Loucy (cell line): ENCODE measurements at regions not wholly inside any gene's neighbourhood (a gene's known extent, or its start where the extent isn't known, plus 50 kb on each side); places are given as distances from the start of the nearest gene placed in this dataset.

Experiments used
- H2AFZ ChIP-seq: fragments of 200-600 bp; sonication (generic); 2 replicates; pipeline ENCODE4 v1.6.0; 2016; ENCODE audit warnings: antibody characterized with exemption, mild to moderate bottlenecking, low read length, moderate library complexity
- H3F3A ChIP-seq: fragments of 200-600 bp; 2 replicates; pipeline ENCODE4 v1.6.0; 2016; ENCODE audit warnings: antibody characterized with exemption, low read depth, mild to moderate bottlenecking
- H3K27me3 ChIP-seq: fragments of 200-600 bp; sonication (generic); 2 replicates; pipeline ENCODE4 v1.6.1; 2014; ENCODE audit warnings: low read length, mild to moderate bottlenecking; ENCODE audit not compliant: insufficient read depth, poor library complexity, severe bottlenecking
- H3K36me3 ChIP-seq: fragments of 200-600 bp; sonication (generic); 2 replicates; pipeline ENCODE4 v1.6.1; 2016; ENCODE audit warnings: low read length; ENCODE audit not compliant: insufficient read depth
- H3K4me1 ChIP-seq: fragments of 200-600 bp; sonication (generic); 2 replicates; pipeline ENCODE4 v1.5.1; 2014; ENCODE audit warnings: low read length, mild to moderate bottlenecking; ENCODE audit not compliant: insufficient read depth, poor library complexity, severe bottlenecking
- H3K4me2 ChIP-seq: fragments of 200-600 bp; sonication (generic); 2 replicates; pipeline ENCODE4 v1.6.0; 2014; ENCODE audit warnings: antibody characterized with exemption, low read length, low read depth, mild to moderate bottlenecking; ENCODE audit not compliant: poor library complexity, severe bottlenecking
- H3K4me3 ChIP-seq: fragments of 200-600 bp; sonication (generic); 2 replicates; pipeline ENCODE4 v1.5.1; 2014; ENCODE audit warnings: low read length, mild to moderate bottlenecking, mixed read lengths; ENCODE audit not compliant: poor library complexity, severe bottlenecking
- H3K79me2 ChIP-seq: fragments of 200-600 bp; sonication (generic); 2 replicates; pipeline ENCODE4 v1.6.1; 2014; ENCODE audit warnings: low read length; ENCODE audit not compliant: insufficient read depth
- H3K9ac ChIP-seq: fragments of 200-600 bp; sonication (generic); 2 replicates; pipeline ENCODE4 v1.6.0; 2014; ENCODE audit warnings: mild to moderate bottlenecking, low read depth, low read length, moderate library complexity; ENCODE audit not compliant: poor library complexity, severe bottlenecking
- H3K9me2 ChIP-seq: fragments of 200-600 bp; sonication (generic); replicated peaks from 2 replicates; pipeline ENCODE4 v1.6.1; 2016; ENCODE audit warnings: low read depth, low read length, mixed read lengths
- H3K9me3 ChIP-seq: fragments of 200-600 bp; sonication (generic); 2 replicates; pipeline ENCODE4 v1.6.1; 2014; ENCODE audit warnings: mild to moderate bottlenecking, antibody characterized with exemption, low read length, low read depth; ENCODE audit not compliant: insufficient read depth
- H4K20me1 ChIP-seq: fragments of 200-600 bp; sonication (generic); 2 replicates; pipeline ENCODE4 v1.6.0; 2014; ENCODE audit warnings: antibody characterized with exemption, low read length, mild to moderate bottlenecking; ENCODE audit not compliant: insufficient read depth, poor library complexity, severe bottlenecking
- CTCF ChIP-seq: fragments of 200-600 bp; sonication (generic); conservative IDR thresholded peaks from 2 replicates; pipeline ENCODE4 v1.5.1; 2014; ENCODE audit warnings: mild to moderate bottlenecking, antibody characterized with exemption, low read length
- EZH2phosphoT487 ChIP-seq: fragments of 200-600 bp; IDR thresholded peaks from 2 replicates; pipeline ENCODE4 v1.6.1; 2018; ENCODE audit warnings: antibody characterized with exemption, mild to moderate bottlenecking, moderate library complexity, borderline replicate concordance

GRCh38 chr4:183014361-183015084 is 84.5 kb upstream of the WWC2 start:
- H3K4me2 ChIP-seq, result no peak overlapping the region
- H4K20me1 ChIP-seq, result no peaks in the 10 kb centered on the region
- TF ChIP-seq EZH2phosphoT487 (no peak), CTCF (no peak)
- H2AFZ ChIP-seq, result no peak overlapping the region
- H3F3A ChIP-seq, result no peaks in the 10 kb centered on the region
- no peaks in the 10 kb centered on the region for H3K36me3 ChIP-seq
- no peak overlapping the region for H3K9ac ChIP-seq
- H3K4me1 ChIP-seq, result no peaks in the 10 kb centered on the region
- no peaks in the 10 kb centered on the region for H3K79me2 ChIP-seq
- H3K9me3 ChIP-seq, result no peaks in the 10 kb centered on the region; the same call in 1 of the 2 replicates
- no peaks in the 10 kb centered on the region for H3K9me2 ChIP-seq
- no peak overlapping the region for H3K4me3 ChIP-seq
- no peaks in the 10 kb centered on the region for H3K27me3 ChIP-seq

GRCh38 chr4:183013730-183014002 is 85.4 kb upstream of the WWC2 start:
- Histone ChIP-seq H3K36me3 (no peaks in the 10 kb centered on the region), H3F3A (no peaks in the 10 kb centered on the region), H3K9ac (no peak overlapping the region), H3K4me2 (no peak overlapping the region), H2AFZ (no peak overlapping the region), H3K79me2 (no peaks in the 10 kb centered on the region), H3K9me2 (no peaks in the 10 kb centered on the region), H3K4me3 (no peak overlapping the region), H4K20me1 (no peaks in the 10 kb centered on the region), H3K9me3 (no peaks in the 10 kb centered on the region; the same call in 1 of the 2 replicates), H3K4me1 (no peaks in the 10 kb centered on the region), H3K27me3 (no peaks in the 10 kb centered on the region)
- TF ChIP-seq CTCF (no peak), EZH2phosphoT487 (no peak)

GRCh38 chr4:183012879-183013729 is 86.0 kb upstream of the WWC2 start:
- Histone ChIP-seq H3K79me2 (no peaks in the 10 kb centered on the region), H3K9me2 (no peaks in the 10 kb centered on the region), H3K27me3 (no peaks in the 10 kb centered on the region), H3K4me1 (no peaks in the 10 kb centered on the region), H3K9ac (no peak overlapping the region), H3K36me3 (no peaks in the 10 kb centered on the region), H3K9me3 (no peaks in the 10 kb centered on the region; the same call in 1 of the 2 replicates), H3F3A (no peaks in the 10 kb centered on the region), H2AFZ (no peak overlapping the region), H3K4me2 (no peak overlapping the region), H4K20me1 (no peaks in the 10 kb centered on the region), H3K4me3 (no peak overlapping the region)
- no peak for TF ChIP-seq CTCF
- TF ChIP-seq EZH2phosphoT487, result no peak
